GM19468 (cell line): ENCODE measurements at regions not wholly inside any gene's neighbourhood (a gene's known extent, or its start where the extent isn't known, plus 50 kb on each side); places are given as distances from the start of the nearest gene placed in this dataset.

Experiments
- ATAC-seq: cut with Tn5 transposase; IDR thresholded peaks from one replicate; pipeline ENCODE4 v1.9.1; 2021; ENCODE audit warnings: mild to moderate bottlenecking, moderate library complexity, moderate number of reproducible peaks; ENCODE audit not compliant: unreplicated experiment; ENCODE audit errors: extremely low read depth

DNA sequence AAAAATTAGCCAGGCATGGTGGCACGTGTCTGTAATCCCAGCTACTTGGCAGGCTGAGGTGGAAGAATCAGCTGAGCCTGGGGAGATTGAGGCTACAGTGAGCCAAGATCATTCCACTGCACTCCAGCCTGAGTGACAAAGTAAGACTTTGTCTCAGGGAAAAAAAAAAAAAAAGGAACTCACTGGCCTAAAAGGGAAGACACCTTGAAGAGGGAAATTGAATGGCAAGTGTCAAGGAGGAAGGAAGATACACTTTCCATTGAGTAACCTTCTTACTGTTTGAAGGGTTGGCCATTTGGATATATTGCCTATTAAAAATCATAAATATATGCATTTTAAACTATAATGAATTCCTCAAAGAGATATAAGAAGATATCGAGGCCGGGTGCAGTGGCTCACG, 147.5 kb upstream of the FAM241A start:
- ATAC-seq = no peak

- no peak for ATAC-seq
Measured at GRCh38 chr4:111999801-112000200, 145.5 kb upstream of the FAM241A start.

- no peak for ATAC-seq
Measured at GRCh38 chr4:112001041-112001440, 144.2 kb upstream of the FAM241A start.

GRCh38 chr4:112002248-112002661, 143.0 kb upstream of the FAM241A start:
- no peak for ATAC-seq

DNA sequence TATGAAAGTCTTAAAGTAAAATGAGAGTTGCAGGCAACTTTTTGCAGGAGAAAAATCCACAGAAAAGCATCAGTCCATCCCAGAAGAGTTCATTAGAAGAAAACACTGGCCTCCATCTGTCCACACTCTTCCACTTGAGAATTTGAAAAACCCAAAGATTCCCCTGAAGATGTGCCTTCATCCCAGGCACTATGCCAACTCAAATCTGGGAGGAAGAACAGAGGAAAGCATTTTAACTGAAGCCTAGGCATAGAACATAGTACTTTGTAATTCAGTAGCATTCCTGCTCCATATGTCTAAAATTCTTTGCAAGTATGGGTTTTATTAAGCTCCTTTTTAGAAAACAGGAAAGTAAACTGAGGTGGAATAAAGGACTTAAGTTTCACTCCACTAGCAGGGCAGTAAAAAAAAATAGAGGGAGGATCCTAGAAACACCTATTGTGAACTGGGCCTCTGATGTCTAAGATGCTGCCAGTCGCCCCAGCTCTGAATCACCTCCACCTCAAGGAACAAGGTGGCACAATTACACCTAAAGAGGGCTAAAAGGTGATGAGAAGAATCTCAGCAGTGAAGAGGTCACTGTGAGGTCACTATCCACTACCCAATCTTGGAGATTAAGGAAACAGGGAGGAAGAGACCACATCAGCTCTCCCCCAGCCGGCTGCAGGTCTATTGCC, 141.9 kb upstream of the FAM241A start:
- ATAC-seq = no peak

- no peak for ATAC-seq
Measured at GRCh38 chr4:112005027-112005426, 140.2 kb upstream of the FAM241A start.

GRCh38 chr4:112007391-112007790, 137.9 kb upstream of the FAM241A start:
- ATAC-seq = no peak

- no peak for ATAC-seq
Measured at GRCh38 chr4:112015960-112016359, 129.3 kb upstream of the FAM241A start.

DNA sequence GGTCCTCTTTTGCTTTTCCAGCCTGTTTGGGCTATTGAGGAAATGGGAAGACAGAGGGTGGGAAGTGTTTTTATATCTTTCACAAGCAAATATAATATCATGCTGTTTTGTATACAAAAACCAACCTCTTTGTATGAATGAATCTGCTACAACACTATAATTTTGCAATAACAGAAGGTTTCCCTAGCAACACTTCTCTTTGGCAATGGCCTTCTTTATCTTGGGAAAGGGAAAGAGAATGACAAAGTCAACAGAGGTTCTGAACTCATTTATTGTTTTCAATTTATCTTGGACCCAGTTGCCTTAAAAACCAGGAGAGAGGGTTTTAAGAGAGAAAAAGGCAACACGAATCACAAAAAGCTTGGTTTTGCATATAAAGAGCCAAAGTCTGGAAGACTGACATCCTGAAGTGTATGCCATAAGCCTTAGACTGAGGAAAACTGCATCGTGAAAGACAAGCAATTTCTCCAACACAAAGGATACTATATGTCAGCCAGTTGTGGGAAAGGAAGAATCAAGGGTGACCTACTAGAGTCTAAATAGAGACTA, 121.8 kb upstream of the FAM241A start:
- no peak for ATAC-seq

DNA sequence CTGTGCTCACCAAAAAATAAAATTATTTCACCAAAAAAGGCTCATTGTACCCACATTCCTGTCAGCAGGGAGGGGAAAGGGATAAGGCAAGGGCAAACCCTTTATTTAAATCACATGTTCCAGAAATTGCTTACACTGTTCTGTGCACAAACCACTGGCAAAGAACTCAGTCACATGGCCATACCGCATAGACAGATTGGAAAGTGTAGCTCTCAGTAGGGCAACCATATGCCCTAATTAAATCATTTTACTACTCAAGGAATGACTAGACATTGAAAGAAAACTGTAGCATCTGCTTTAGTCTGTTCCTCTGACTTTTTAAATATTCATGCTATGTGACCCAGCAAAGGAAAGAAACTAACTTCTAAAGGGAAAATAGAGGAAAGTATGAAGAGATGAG, 119.2 kb upstream of the FAM241A start:
- no peak for ATAC-seq

GRCh38 chr4:112029771-112030171, 115.5 kb upstream of the FAM241A start:
- no peak for ATAC-seq

DNA sequence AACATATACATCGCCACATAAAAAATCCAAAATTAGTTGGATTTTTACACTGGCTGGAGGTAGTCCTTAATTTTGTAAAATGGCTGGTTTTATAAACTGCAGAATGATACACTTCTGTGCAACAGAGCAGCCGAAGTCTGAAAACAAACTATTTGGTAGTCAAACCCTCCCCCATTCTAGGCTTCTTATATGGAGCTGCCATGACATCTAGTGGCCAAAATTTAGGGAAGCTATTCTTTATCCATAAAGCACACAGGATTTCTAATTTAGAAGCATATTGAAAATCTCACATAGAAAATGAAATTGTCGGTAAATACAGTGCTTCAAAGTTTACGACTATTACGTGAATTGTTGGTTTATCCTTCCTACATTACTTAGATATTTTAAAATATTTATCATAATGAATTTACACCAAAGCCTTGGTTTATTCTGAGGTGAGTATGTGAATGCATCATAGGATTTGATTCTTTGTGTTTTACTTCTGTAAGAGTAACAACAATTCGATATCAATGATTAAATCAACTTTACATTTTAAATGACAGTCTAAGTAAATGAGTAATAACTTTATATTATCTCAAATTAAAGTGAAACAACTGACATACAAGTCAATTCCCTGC, 113.4 kb upstream of the FAM241A start:
- ATAC-seq = peak; percentile 54

- ATAC-seq = no peak
Measured at GRCh38 chr4:112036886-112037285, 108.4 kb upstream of the FAM241A start.

DNA sequence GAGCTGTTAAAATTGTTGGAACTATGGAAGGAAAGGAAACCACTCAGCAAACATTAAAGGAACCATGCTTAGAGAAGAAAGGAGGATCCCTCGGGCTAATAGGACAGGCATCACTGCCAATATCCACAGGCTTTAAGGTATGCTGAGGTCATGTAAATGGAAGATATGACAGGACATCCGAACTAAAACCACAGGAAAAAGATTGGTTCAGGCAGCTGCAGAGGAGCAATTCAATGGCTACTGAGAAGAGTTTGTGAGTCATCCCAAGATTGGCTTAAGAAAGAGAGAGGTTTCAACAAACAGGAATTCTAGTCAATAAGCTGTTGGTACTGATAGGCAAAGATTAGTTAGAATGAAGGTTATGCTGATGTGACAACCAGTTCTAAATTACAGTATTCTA, 106.4 kb upstream of the FAM241A start:
- ATAC-seq = no peak

DNA sequence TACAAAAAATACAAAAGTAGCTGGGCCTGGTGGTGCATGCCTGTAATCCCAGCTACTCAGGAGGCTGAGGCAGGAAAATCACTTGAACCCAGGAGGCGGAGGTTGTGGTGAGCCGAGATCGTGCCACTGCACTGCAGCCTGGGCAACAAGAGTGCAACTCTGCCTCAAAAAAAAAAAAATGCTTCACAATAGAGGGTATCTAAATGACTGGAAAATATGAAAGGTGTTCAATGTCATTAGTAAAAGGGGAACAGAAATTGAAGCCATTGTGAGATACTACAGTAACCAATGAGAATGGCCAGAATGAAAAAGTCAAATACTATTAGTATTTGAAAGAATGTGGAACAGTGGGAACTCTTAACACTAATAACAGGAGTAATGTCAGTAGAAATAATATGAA, 96.1 kb upstream of the FAM241A start:
- peak; percentile 70 for ATAC-seq

- no peak for ATAC-seq
Measured at GRCh38 chr4:112053825-112054350, 91.4 kb upstream of the FAM241A start.

DNA sequence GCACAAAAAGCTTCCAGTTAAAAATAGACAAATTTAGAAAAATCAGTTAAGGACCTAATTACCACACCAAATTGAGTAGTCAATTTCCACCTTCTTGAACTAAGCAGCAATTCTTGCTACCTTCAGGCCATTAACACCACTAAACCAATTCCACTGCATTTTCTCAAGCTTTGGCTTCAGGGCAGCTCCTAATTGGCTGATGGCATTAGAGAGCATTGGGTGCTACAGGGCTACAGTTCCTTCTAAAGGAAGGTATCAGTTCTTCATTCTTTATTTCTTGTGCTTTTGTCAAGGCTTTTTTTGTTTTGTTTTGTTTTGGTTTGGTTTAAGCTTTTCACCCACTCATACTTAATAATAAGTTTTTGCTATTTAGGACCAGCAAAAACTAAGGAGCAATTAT, 90.2 kb upstream of the FAM241A start:
- ATAC-seq = no peak

DNA sequence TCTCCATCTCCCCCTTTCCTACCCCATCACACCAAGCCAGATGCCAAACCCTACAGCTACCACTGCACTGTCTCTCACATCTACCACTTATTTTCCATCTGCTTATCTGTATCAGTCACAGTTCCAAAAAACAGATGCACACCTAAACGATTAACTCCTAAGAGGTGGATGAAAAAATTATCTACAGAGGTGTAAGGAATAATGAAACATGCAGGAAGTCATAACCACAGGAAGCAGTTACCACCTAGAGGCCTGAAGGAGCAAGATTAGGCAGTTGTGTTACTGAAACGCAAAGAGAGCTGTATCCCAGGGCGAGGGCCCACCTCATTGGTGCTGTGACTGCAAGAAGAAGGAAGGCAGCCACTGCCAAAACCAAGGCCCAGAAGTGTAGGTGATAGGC, 87.8 kb upstream of the FAM241A start:
- ATAC-seq = no peak

DNA sequence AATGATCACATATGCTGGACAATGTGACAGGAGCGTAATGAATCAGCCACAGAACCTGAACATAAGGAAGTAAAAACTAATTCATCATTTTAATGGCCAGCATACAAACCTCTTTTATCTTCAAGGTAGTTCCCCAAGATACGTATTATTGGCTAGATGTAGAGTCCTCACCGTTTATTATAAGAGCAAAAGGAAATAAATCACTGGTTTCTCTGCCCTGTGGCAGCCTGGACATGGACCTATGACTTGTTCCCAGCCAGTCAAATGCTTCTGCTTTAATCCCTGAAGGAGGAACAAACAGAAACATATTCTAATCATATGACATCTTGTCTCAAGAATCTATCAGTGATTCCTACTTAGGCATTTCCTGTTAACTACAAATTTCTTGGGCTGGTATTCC, 86.8 kb upstream of the FAM241A start:
- ATAC-seq = no peak

GRCh38 chr4:112060212-112060611, 85.0 kb upstream of the FAM241A start:
- ATAC-seq = no peak

- no peak for ATAC-seq
Measured at GRCh38 chr4:112061207-112061817, 83.9 kb upstream of the FAM241A start.
